ENCODE measurements at regions not wholly inside any gene's neighbourhood (a gene's known extent, or its start where the extent isn't known, plus 50 kb on each side); places are given as distances from the start of the nearest gene placed in this dataset.
"Not testable (repeated sequence)": the region's sequence is repeated elsewhere in the genome, so short reads cannot be mapped to it uniquely, and the experiment has no call there.

DNA sequence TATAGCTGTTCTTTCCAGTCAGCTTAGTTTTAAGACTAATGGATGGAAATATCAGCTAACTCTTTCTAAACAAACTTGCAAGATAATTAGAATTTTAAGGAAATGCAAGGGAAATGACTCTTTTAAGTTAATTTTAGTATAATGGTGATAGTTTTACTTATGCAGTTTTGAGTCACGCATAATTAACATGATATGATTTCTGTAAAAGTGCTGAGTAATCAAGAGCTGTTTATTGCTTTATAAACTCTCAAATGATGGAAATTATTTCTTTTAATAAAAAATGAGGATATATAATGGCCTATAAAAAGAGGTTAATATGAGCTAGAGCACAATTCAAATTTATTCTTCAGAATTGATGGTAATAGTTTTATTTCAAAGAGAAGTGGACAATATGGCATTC is 385.9 kb downstream of the GLUD2 start:
- DNase-seq = no peak

DNA sequence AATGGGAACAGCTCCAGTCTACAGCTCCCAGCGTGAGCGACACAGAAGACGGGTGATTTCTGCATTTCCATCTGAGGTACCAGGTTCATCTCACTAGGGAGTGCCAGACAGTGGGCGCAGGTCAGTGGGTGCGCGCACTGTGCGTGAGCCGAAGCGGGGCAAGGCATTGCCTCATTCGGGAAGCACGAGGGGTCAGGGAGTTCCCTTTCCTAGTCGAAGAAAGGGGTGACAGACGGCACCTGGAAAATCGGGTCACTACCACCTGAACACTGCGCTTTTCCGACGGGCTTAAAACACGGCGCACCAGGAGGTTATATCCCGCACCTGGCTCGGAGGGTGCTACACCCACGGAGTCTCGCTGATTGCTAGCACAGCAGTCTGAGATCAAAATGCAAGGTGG is 390.3 kb downstream of the GLUD2 start:
- DNase-seq = not testable (repeated sequence)

DNA sequence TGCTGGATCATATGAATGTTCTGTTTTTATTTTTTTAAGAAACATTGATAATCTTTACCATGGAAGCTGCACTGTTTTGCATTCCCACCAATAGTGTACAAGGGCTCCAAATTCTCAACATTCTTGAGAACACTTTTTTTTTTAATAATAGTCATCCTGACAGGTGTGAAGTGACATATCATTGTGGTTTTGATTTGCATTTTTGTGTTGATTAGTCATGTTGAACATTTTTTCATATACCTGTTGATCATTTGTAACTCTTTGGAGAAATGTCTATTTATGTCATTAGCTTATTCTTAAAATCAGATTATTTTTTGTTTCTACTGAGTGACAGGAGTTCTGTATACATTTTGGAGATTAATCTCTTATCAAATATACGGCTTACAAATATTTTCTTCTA is 408.5 kb downstream of the GLUD2 start:
- no peak for DNase-seq

DNA sequence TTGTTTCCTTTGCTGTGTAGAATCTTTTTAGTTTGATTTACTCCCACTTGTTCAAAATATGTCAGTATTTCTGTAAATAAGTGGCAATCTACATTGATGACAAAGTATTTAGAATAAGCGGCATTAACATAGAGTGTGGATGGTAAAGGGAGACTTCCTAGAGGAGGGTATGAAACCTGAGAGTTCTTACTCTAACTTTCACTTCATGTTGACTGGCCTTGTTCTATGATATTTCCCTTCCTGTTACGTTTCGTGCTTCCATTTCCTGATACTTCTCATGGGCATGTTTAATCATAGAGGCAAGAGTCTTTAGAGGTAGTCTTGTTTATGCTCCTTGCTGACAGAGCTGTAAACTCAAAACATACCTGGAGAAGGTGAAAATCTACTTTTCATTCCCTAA is 408.9 kb downstream of the GLUD2 start:
- no peak for DNase-seq

DNA sequence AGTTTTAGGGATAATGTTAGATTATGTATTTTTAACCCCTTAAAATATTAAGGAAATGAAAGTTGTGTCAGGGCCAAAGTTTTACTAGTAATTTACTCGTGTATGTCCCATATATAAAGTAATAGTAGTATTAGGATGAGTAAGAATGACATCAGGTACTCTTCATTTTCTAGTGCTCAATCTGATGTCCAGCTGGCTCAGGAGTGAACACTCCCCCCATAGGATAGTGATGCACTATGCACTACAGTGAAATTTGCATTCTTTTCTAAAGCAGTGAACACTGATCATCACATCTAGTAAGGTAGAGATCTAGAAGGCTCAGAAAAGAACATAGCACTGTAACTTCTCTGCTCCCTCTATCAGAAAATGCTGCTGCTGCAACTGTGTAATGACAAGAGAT is 409.7 kb downstream of the GLUD2 start:
- DNase-seq = no peak

DNA sequence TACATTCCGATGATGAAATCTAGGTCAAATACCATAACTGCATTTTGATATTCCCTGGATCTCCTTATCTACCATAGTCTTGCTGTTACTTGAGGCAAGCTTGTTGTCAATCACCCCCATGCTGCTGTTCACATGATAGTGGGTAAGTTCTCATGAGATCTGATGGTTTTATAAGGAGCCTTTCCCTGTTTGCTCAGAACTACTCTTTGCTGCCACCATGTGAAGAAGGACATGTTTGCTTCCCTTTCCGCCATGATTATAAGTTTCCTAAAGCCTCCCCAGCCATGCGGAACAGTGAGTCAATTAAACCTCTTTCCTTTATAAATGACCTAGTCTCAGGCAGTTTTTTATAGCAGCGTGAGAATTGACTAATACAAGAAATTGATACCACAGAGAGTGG is 432.0 kb downstream of the GLUD2 start:
- no peak for DNase-seq

DNA sequence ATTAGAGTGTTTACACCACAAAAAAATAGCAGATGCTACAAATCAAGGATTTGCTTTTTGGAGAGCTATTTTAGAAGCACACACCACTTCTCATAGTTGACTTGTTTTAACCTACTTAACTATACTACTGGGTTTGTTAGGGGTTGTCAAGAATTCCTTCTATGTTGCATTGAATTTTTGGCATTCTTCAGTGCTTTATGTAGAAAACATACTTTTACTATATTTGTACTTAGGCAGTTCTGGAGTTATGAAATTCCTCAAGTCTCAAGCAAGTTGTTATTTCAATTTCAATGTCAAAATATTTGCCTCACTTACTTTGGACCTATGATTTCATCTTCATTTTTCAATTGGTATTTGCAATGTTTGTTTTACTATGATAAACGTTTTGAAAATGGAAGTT is 449.6 kb downstream of the GLUD2 start:
- DNase-seq = no peak

DNA sequence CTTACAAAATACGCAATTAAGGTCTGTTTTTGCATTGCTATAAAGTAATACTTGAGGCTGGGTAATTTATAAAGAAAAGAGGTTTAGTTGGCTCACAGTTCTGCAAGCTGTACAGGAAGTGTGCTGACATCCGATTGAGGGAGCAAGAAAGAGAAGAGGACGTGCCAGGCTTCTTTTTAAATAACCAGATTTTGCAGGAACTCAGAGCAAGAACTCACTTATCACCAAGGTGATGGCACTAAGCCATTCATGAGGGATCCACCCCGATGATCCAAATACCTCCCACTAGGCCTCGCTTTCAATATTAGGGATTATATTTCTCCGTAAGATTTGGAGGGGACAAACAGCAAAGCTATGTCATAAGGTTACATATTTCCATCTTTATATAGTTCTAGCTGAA is 456.7 kb downstream of the GLUD2 start:
- peak; percentile 4 for DNase-seq

DNA sequence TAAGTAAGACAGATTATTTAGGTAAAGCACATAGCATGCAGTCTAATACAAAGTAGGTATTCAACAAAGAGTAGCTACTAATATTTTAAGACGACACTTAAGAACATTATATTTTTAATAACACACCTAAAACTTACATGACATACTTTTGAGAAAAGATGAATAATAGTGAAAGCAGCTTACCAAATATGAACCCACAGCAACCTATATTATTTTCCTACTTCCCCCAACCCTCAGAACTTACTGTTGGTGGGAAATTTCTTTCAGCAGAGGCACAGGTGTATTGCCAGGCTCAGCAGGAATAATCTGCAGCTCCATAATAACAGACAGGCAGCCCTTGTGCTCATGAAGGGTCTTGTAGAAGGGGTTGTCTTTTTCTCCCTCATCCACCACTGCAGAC is 498.9 kb downstream of the GLUD2 start:
- DNase-seq = no peak

DNA sequence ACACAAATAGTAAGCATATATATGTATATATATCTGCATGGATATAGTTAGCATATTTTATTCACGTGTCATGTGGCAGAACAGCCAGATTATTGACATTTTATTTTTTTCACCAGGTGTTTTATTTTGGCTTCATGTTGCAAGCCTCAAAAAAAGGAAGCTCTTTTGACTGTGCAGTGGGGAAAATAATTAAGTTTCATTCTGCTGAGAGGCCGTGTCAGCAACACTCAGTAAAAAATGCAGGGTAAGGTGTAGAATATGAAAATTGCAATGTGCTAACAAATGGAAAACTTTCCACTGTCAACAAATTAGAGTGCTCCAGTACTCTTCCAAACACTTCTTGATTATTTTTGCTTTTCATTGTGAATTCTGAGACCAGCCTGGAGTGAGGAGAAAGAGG is 511.5 kb downstream of the GLUD2 start:
- DNase-seq = no peak

DNA sequence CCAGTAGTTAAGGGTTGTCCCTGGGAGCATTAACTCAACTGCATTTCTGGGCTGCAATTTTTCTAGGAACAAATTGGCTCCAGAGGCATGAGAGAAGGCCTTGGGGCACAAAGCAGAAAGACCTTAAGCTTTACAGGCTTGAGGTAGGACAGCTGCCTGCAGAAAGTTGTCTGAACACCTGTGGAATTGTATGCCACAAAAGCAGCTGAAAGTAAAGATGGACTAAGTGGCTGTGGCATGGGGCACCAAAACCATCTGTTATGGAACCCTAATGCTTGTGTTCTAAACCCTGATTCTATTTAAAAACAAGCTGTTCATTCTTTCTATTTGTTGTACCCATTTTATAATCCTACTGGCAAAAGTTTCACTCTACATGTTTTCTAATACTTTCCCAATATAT is 515.2 kb downstream of the GLUD2 start:
- DNase-seq = no peak

DNA sequence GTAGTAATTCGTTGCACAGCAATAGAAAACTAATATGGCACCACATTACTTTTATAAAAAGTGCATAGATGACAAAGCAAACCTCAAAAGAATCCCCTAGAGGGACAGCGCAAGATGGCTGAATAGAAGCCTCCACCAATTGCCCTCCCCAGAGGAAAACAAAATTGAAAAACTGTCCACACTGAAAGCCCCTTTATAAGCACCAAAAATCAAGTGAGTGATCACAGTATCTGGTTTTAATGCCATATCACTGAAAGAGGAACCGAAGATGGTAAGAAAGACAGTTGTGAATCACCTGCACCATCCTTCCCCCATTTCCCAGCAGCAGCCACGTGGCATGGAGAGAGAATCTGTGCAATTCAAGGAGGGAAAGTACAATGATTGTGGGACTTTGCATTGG is 522.2 kb downstream of the GLUD2 start:
- no peak for DNase-seq

DNA sequence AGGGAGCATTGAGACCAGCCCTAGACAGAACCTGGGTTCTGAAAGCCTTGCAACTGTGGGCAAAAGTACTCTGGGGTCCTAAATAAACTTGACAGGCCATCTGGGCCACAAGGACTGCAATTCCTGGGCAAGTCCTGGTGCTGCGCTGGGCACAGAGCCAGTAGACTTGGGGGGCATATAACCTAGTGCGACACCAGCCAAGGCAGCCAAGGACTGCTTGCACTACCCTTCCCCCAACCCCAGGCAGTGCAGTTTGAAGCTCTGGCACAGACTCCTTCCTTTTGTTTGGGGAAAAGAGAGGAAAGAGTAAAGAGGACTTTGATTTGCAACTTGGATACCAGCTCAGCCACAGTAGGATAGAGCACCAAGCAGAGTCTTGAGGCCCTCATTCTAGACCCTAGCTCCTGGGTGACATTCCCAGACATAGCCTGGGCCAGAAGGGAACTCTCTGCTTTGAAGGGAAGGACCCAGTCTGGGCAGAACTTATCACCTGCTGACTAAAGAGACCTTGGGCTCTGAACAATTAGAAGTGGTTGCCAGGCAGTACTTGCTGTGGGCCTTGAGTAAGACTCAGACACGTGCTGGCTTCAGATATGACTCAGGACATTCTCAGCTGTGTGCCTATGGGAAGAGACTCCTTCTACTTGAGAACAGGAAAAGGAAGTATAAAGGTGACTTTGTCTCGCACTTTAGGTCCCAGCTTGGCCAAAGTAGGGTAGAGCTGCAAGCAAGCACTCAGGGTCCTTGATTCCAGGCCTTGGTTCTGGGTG is 522.8 kb downstream of the GLUD2 start:
- no peak for DNase-seq

DNA sequence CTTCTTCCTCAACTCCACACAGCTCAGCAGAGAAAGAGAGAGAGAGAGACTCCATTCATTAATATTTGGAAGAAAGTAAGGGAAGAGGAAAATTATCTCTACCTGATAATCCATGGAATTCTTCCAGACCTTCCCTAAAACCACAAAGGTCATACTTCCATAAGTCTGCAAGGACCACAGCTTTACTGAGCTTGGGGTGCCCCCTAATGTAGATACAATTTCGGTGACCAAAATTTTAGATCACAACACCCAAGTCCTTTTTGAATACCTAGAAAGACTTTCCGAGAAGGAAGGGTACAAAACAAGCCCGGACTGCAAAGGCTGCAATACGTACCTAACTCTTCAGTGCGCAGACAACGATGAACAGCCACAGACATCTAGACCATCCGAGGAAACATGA is 523.9 kb downstream of the GLUD2 start:
- no peak for DNase-seq

DNA sequence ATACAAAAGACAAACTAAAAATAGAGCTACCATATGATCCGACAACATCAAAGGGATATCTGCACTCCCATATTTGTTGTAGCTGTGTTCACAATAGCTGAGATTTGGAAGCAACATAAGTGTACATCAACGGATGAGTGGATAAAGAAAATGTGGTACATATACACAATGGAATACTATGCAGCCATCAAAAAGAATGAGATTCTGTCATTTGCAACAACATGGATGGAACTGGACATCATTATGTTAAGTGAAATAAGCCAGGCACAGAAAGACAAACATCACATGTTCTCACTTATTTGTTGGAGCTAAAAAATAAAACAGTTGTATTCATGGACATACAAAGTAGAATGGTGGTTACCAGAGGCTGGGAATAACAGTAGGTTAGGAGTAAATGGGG is 527.0 kb downstream of the GLUD2 start:
- not testable (repeated sequence) for DNase-seq

DNA sequence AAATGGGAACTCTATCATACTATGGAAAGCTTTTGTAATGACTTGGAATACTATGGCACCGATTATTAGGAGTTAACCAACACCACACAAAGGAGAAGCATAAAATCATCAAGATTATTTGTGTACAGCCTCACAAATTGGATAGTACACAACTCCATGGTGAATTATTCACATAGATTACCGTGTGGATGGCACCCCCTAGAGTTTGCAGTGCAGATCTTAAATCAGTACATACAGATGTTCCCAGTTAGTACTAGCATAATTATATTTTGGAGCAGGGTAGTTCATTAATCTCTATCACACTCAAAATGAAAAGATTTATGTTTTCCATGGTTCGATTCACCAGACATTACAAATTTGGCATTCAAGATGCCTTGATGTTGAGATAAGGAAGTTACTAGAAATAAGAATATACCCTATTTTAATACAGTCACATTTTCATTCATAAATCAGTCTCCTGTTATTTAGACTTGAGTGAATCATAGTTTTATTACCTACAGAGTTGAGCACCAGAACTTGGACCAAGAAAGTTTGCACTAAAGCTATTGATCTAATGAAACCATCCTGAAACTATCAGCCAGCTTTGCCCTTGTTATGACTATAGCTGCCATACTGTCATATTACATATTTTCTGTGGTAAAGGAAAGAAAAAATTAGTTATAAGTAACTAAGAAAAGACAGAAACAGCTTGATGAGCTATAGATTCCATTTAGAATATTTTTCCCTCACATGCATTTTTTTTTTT is 531.8 kb downstream of the GLUD2 start:
- peak; percentile 4 for DNase-seq

DNA sequence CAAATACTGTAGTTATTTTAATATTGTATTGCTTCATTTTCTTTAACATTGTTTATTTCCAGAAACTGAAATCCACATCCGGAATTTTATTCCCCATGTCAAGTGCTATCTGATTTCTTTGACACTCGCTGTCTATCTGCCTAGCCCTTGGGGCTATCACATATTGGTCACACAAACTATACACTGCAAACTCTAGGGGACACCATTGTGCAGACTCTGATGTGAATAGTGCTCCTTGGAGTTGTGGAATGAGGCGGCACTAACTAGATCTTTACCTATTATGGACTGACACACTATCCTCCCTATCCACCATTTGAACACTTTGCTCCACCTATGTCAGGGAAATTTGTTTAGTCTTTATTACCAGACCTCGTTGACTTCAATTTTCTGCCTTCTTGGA is 534.5 kb downstream of the GLUD2 start:
- DNase-seq = no peak

DNA sequence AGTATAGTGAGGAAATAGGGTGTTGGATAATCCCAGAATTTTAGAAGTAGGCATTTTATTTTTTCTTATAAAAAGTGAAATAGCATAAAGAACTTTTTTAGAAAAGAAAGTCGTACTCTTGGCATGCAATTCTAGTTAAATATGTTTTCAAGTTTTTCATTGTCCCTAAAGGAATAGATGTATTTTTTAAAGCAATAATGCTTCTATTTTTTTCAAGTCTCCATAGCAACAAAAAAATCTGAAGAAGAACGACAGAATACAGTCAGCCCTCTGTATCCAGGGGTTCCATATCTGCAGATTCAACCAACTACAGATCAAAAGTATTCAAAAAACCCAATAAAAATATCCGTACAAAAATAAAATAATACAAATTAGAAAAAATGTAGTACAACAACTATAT is 538.2 kb downstream of the GLUD2 start:
- DNase-seq = no peak

DNA sequence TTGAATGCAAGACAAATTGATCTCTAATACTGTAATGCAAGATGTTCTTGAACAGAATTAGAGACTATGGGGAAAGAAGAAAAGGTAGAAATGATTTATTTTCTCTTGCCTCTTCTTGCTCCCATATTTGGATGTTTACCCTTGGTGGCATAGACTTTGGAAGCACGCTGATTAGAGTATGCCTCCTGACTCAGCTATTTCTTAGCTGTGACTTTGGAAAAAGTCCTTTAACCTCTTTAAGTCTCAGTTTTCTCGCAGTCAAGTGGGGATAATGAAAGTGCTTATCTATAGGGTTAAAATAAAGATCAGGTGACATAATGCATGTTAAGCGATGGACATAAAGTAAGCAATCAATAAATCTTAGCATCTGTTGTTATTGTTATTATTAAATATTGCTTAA is 545.5 kb downstream of the GLUD2 start:
- DNase-seq = no peak

DNA sequence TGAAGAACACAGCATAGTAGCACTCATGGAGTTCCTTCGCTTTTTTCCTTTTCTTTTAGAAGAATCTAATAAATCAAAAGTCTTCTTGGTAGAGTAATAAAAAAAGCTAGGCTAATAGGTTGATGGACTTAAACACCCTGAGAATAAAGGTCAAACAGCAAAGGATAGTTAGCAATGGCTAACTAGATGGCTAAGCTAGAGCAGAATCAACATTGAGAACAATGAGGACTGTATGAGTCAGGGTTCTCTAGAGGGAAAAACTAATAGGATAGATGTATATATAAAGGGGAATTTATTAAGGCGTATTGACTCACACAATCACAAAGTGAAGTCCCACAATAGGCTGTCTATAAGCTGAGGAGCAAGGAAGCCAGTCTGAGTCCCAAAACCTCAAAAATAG is 550.9 kb downstream of the GLUD2 start:
- no peak for DNase-seq

DNA sequence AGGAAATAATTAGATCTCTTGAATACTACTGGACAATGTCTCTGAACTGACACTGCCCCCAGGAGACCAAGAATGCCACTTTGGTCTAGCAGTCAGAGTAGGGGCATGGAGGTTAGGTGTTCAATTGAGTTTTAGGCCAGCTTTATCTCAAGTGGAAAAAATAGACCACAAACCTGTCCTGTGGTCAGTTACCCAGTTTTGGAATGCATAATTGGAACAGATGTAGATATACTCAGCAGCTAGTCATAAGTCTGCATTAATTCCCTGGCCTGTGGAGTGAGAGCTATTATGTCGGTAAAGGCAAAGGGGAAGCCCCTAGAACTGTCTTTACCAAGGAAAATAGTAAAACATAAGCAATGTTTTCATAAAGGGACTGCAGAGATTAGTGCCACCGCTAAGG is 587.7 kb downstream of the GLUD2 start:
- no peak for DNase-seq

DNA sequence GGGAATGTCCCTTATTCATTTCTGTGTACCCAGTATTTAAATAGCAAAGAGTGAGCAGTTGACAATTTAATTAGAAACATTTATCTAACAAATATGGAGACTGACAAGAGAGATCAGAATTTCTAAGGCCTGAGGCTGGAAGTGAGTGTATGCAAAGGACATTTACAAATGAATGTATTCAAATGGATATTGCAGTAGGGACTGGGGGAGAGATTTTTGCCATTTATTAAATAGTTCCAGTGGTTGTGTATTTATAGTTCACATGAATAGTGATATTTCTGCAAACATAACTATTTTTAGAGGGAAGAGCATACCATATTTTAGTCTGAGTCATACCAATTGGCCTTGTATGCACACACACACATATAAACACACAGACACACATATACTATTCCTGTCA is 592.4 kb downstream of the GLUD2 start:
- no peak for DNase-seq

DNA sequence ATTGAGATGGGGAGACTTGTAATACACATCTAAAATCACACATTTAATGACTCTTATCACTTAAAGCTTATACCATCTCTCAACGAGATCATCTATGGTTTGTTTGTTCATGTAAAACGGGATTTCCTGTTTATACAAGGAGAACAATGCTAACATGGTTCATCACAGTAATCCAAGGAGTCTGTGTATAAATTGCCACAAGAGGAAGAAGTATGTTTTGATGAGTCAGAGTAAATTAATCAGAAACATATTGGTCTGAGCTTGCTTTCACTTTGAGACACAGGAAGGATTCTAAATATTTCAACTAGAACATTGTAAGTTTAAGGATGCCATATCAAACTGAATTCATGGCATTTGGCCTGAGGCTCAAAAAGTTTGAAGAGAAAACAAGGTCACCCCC is 594.1 kb downstream of the GLUD2 start:
- no peak for DNase-seq

DNA sequence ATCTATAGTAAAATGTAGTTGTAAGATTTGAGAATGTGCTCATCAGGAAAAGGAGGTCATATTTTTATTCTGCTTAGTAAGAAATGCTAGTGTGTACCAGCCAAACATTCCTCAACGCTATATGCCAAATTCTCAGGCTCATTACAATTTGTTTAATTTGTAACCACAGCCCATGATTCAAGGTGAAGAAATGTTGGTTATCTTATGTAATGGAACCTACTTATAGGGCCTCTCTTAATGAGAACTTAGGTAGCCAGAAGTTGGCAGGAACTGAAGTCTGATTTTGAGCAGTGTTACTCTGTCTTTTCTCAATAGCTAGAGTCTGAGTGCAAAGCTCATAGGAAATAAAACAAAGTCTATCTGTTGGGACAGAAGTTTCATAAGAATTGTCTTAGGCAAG is 595.0 kb downstream of the GLUD2 start:
- no peak for DNase-seq

Measured in renal pelvis (tissue), 1 donor.